OCI-LY1 (cell line): ENCODE measurements at regions not wholly inside any gene's neighbourhood (a gene's known extent, or its start where the extent isn't known, plus 50 kb on each side); places are given as distances from the start of the nearest gene placed in this dataset.
A peak's percentile ranks its signal among the peaks of the same experiment; 100 is the strongest.

Experiments
- H2AFZ ChIP-seq: fragments of 200-600 bp; sonication (generic), shearing (Covaris generic); 2 replicates; pipeline ENCODE4 v1.6.0; 2014; ENCODE audit warnings: antibody characterized with exemption, mild to moderate bottlenecking, low read length
- H3F3A ChIP-seq: fragments of 200-600 bp; sonication (generic), shearing (Covaris generic); 2 replicates; pipeline ENCODE4 v1.6.0; 2014; ENCODE audit warnings: mild to moderate bottlenecking, antibody characterized with exemption, low read length, moderate library complexity; ENCODE audit not compliant: insufficient read depth
- H3K27ac ChIP-seq: fragments of 200-600 bp; sonication (generic); 2 replicates; pipeline ENCODE4 v1.5.1; 2014; ENCODE audit warnings: low read length, mixed run types, mild to moderate bottlenecking, low read depth; ENCODE audit not compliant: poor library complexity, severe bottlenecking
- H3K27me3 ChIP-seq: fragments of 200-600 bp; sonication (generic); 2 replicates; pipeline ENCODE4 v1.6.0; 2014; ENCODE audit warnings: antibody characterized with exemption, mild to moderate bottlenecking, low read length, moderate library complexity; ENCODE audit not compliant: insufficient read depth
- H3K36me3 ChIP-seq: fragments of 200-600 bp; sonication (generic); 2 replicates; pipeline ENCODE4 v1.6.1; 2014; ENCODE audit warnings: mild to moderate bottlenecking, antibody characterized with exemption, low read length, moderate library complexity, mixed read lengths; ENCODE audit not compliant: insufficient read depth
- H3K4me1 ChIP-seq: fragments of 200-600 bp; sonication (generic); 2 replicates; pipeline ENCODE4 v1.5.1; 2014; ENCODE audit warnings: mild to moderate bottlenecking, low read length, moderate library complexity; ENCODE audit not compliant: insufficient read depth, severe bottlenecking
- H3K4me2 ChIP-seq: fragments of 200-600 bp; sonication (generic), shearing (Covaris generic); 2 replicates; pipeline ENCODE4 v1.6.1; 2014; ENCODE audit warnings: low read length
- H3K4me3 ChIP-seq: fragments of 200-600 bp; sonication (generic); 2 replicates; pipeline ENCODE4 v1.5.1; 2014; ENCODE audit warnings: low read length, low read depth, mild to moderate bottlenecking, mixed read lengths; ENCODE audit not compliant: poor library complexity, severe bottlenecking
- H3K79me2 ChIP-seq: fragments of 200-600 bp; shearing (Covaris generic); 2 replicates; pipeline ENCODE4 v1.6.1; 2016; ENCODE audit warnings: mixed run types, low read length, mixed read lengths; ENCODE audit not compliant: insufficient read depth
- H3K9ac ChIP-seq: fragments of 200-600 bp; sonication (generic), shearing (Covaris generic); 2 replicates; pipeline ENCODE4 v1.6.1; 2014; ENCODE audit warnings: mild to moderate bottlenecking, low read length, mixed read lengths
- H3K9me2 ChIP-seq: fragments of 200-600 bp; sonication (generic), shearing (Covaris generic); 2 replicates; pipeline ENCODE4 v1.6.1; 2014; ENCODE audit warnings: low read depth, mild to moderate bottlenecking, low read length, mixed read lengths
- H3K9me3 ChIP-seq: fragments of 200-600 bp; shearing (Covaris generic); 2 replicates; pipeline ENCODE4 v1.6.1; 2014; ENCODE audit warnings: low read length, mixed read lengths
- H4K20me1 ChIP-seq: fragments of 200-600 bp; sonication (generic), shearing (Covaris generic); 2 replicates; pipeline ENCODE4 v1.6.0; 2016; ENCODE audit warnings: mild to moderate bottlenecking, low read length; ENCODE audit not compliant: insufficient read depth
- CTCF ChIP-seq: fragments of 200-600 bp; sonication (generic), shearing (Covaris generic); IDR thresholded peaks from 2 replicates; pipeline ENCODE4 v1.5.1; 2017; ENCODE audit warnings: mild to moderate bottlenecking, antibody characterized with exemption, low read length, moderate library complexity, mixed read lengths
- EZH2 ChIP-seq: fragments of 200-600 bp; sonication (generic), shearing (Covaris generic); IDR thresholded peaks from 2 replicates; pipeline ENCODE4 v1.8.0; 2017; ENCODE audit warnings: borderline replicate concordance, mixed run types, mild to moderate bottlenecking, antibody characterized with exemption, low read length, moderate library complexity, mixed read lengths

DNA sequence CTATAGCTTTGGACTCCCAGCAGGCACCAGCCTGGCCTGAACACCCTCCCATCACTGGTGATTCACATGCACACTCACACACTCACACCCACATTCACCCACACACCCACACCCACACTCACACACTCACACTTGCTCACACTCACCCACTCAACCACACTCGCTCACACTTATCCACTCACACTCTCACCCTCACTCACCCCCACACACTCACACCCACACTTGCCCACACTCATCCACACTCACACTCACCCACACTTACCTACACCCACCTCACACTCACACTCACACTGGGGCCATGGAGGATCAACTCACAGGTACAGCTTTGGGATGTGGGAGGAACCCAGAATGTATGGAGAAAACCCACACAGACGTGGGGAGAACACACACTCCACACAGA is 548.2 kb upstream of the FAT1 start:
- Histone ChIP-seq H3K27ac (no peak overlapping the region), H3K9ac (no peak overlapping the region), H3K9me3 (no peaks in the 10 kb centered on the region), H4K20me1 (no peaks in the 10 kb centered on the region), H2AFZ (no peak overlapping the region), H3K27me3 (no peaks in the 10 kb centered on the region), H3K36me3 (no peaks in the 10 kb centered on the region), H3K4me1 (peaks cover 4% of the 10 kb centered on the region), H3K4me3 (no peak overlapping the region), H3K9me2 (no peaks in the 10 kb centered on the region), H3K4me2 (no peak overlapping the region), H3F3A (no peaks in the 10 kb centered on the region), H3K79me2 (no peaks in the 10 kb centered on the region)
- TF ChIP-seq EZH2 (no peak), CTCF (no peak)

DNA sequence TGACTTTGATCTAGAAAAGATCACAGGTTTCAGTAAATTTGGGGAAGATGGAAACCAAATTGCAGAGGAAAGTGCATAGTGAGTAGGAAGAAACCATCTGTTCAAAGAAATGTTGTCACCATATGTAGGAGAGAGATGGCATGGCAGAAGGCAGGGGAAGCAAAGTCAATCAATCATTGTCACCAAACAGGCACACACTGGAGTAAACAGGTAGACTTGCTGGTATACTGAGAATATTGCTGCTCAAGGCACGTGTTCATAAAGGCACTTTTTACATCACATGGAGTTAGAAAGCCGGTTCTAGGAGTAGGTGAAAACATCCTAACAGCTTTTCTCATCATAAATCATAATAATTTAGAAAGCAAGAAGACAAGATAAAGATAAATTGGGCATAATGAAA is 550.5 kb upstream of the FAT1 start:
- TF ChIP-seq EZH2: no peak
- no peak for TF ChIP-seq CTCF
- no peak overlapping the region for H3K4me3 ChIP-seq
- no peaks in the 10 kb centered on the region for H3K79me2 ChIP-seq
- H3K9me2 ChIP-seq: no peaks in the 10 kb centered on the region
- H3K36me3 ChIP-seq: no peaks in the 10 kb centered on the region
- H3K9me3 ChIP-seq: no peaks in the 10 kb centered on the region
- no peaks in the 10 kb centered on the region for H4K20me1 ChIP-seq
- 0 out of 2 replicates have a peak, but pooled peaks cover 4% of the 10 kb centered on the region for H3F3A ChIP-seq
- H3K4me1 ChIP-seq: peaks cover 15% of the 10 kb centered on the region
- H3K27me3 ChIP-seq: no peaks in the 10 kb centered on the region
- no peak overlapping the region for H3K9ac ChIP-seq
- H2AFZ ChIP-seq: no peak overlapping the region
- H3K27ac ChIP-seq: no peak overlapping the region
- H3K4me2 ChIP-seq: no peak overlapping the region

- Histone ChIP-seq H4K20me1 (no peaks in the 10 kb centered on the region), H3K9me2 (no peaks in the 10 kb centered on the region), H3K27me3 (no peaks in the 10 kb centered on the region), H3K4me1 (peaks cover 15% of the 10 kb centered on the region), H3K9ac (no peak overlapping the region), H3K79me2 (no peaks in the 10 kb centered on the region), H3K9me3 (no peaks in the 10 kb centered on the region), H3K27ac (peak overlapping the region; percentile 23), H3K36me3 (no peaks in the 10 kb centered on the region), H3K4me2 (peak overlapping the region; percentile 47), H3K4me3 (peak overlapping the region; percentile 10), H3F3A (0 out of 2 replicates have a peak, but pooled peaks cover 4% of the 10 kb centered on the region), H2AFZ (peak overlapping the region; percentile 86; the same call in 1 of the 2 replicates)
- TF ChIP-seq EZH2: no peak
Observed at GRCh38 chr4:187276736-187277408, 553.2 kb upstream of the FAT1 start.
